ENCODE measurements at regions not wholly inside any gene's neighbourhood (a gene's known extent, or its start where the extent isn't known, plus 50 kb on each side); places are given as distances from the start of the nearest gene placed in this dataset.
A peak's percentile ranks its signal among the peaks of the same experiment; 100 is the strongest.

DNA sequence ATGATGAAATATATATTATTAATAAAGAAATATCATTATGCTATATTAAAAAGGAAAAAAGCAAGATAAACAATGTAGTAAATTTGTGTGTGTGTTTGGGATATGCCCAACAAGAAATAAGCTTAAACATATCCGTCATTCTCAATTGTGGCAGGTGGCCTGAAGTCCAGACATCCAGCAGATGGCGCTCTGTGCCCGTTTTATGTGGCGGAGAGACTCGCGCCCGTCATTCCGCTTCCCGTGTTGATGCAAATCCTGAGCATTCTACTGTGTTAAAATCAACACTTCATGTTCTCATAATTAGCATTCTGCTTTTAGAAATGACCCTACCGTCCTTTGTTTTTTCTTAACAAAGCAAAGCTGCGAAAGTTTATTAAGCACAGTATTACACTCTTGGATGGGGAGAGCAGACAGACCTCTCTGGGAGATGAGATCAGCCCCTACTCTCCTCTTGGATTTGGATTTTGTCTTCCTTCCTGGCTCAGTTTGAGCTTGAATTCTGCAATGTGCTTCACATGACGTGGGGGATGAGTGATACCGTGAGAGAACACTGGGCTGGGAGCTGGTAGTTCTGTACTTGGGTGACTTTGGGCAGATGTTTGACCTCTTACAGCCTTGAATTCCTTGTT lies 125.8 kb downstream of the MCHR2 start:
- peak; percentile 76 for DNase-seq (ENCODE audit: low read depth)

Data from ELR (cell line).